ENCODE measurements at regions not wholly inside any gene's neighbourhood (a gene's known extent, or its start where the extent isn't known, plus 50 kb on each side); places are given as distances from the start of the nearest gene placed in this dataset.
A peak's percentile ranks its signal among the peaks of the same experiment; 100 is the strongest.
"Not testable (repeated sequence)": the region's sequence is repeated elsewhere in the genome, so short reads cannot be mapped to it uniquely, and the experiment has no call there.

DNA sequence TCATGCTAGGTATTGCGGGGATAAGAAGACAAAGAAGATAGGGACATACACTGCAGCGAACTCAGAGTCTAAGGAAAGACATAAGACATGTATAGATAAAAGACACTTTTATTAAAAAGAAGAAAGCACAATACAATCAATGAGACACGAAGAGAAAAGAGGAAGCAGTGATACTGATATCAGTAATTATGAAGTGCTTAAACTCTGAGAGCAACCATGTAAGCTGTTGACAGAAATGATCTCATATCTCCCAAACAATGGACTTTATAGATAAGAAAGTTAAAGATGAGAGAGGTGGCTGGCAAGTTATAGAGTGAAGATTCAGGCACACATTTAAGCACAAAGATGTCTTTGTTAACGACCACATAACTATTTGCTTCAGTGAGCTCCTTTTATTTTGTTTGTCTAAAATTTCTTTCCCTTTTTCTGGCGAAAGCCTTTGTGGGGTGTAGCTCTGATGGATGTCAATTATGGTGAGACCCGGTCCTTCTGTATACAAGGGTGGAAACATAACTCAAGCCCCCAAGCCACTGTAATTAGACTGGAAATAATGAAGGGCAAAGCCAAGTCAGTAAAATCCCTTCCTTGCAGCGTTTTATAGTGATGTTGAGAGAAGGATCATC is 818.0 kb upstream of the SLC10A2 start:
- no peak for DNase-seq

DNA sequence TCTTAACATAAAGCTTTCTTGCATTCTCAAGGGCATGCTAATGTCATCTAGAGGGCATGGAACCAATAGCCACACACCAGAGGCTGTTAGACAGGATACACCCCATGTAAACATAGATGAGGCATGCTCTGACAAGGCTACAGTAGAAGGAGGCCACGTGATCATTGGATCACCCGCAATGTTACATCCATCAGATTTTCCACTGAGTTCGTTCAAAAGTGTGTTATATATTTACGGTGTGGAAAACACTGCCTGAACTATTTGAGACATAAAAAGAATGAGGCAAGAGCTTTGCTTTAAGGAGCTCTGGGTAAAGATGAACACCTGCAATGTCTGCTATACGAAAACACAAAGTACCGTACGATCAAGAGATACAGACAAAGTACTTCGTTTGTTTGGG is 817.5 kb upstream of the SLC10A2 start:
- DNase-seq: no peak

DNA sequence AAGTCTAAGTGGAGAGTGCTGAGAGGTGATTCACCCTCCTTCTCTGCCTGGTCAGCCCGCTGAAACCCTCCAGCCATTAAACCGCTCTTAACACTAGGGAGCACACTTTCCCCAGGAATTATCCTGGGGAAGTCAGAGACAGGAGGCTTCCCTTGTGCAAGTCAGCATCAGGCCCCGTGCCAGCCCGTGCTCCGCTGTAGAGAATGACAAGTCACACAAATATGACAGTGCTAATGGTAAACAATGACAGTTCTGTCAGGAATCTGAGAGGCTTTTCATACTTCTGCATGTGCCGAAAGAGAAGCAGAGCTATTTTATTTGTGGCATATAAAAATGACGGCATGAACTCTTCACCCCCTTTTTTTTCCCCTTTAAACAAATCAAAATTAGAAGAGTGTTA is 816.9 kb upstream of the SLC10A2 start:
- DNase-seq: peak; percentile 92

DNA sequence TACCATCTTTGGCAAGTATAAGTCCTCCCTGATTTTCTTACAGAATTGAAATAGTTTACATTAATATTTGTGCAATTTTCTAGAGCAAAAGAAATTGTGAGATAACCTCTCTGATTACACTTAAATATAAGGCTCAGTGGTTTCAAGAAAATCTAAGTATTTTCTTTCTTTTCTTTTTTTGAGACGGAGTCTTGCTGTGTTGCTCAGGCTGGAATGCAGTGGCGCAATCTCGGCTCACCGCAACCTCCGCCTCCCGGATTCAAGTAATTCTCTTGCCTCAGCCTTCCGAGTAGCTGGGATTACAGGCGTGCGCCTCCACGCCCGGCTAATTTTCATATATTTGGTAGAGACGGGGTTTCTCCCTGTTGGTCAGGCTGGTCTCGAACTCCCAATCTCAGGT is 813.9 kb upstream of the SLC10A2 start:
- DNase-seq: not testable (repeated sequence)

DNA sequence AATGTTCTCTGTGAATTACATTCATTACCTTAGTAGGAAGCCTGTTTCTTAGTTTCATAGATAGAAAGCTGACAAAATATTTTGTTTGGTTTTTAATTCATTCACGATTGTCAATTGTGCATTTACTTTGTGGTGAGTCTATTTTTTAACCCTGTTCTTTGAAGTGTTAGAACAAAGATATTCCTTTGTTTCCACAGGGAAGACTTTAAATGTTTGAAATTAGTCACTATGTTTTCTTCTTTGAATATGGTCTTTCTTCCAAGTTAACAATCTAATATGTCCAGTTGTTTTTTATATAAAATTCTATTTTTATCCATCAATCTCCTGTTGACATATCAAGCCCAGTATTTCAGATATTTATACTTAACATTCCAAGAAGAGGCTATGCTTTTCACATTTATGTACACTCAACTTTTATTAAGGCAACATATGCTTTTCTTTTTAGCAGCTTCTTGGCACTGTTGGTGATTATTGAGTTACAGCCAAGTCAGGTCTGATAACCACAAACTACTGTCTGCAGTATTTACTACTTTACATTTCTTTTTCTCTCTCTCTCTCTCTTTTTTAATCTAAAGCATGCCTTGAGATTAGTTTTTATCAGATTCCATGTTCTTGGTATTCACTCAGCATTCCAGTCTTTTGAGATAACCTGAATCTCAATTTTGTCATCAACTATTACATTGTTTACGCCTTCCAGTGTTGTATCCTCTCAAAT is 812.8 kb upstream of the SLC10A2 start:
- no peak for DNase-seq

DNA sequence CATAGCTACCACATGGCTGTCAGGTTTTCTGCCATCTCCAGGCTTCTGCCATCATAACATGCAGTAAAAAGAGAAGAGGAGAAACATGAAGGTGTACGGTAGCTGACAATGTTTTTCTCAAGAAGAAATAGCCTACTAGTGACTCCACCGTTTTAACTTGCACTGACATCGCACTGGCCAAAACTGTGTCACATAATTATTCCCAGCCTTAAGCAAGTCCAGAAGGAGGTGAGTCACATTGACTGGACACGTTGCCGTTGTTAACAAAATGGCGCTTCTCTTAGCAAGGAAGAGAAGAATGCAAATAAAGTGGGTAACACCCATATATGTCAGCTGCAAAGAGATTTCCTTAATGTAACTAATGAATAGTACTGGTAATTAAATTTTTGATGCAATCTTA is 810.4 kb upstream of the SLC10A2 start:
- DNase-seq: no peak

DNA sequence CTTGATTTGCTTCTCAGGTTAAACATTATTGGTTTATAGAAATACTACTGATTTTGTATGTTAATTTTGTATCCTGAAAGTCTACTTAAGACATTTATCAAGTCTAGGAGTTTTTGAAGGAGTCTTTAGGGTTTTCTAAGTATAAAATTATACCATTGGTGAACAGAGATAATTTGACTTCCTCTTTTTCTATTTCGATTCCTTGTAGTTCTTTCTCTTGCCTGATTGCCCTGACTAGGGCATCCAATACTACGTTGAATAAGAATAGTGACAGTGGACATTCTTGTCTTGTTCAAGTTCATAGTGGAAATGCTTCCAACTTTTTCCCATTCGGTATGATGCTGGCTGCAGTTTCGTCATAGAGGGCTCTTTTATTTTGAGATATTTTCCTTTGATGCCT is 807.5 kb upstream of the SLC10A2 start:
- DNase-seq: no peak

DNA sequence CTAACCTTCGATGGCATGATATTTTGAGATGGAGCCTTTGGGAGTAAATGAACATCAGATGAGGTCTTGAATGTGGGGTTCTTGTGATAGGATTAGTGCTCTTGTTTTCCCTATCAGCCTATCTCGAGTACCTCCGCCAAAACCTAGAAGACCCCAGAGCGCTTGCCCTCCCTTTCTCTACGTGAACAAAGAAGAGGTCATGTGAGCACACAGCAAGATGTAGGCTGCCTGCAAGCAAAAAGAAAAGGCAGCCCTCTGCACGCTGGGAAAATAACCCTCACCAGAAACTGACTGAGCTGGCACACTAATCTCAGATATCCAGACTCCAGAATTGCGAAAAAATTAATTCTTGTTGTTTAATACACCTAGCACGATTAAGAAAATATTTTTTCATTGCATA is 799.8 kb upstream of the SLC10A2 start:
- no peak for DNase-seq

DNA sequence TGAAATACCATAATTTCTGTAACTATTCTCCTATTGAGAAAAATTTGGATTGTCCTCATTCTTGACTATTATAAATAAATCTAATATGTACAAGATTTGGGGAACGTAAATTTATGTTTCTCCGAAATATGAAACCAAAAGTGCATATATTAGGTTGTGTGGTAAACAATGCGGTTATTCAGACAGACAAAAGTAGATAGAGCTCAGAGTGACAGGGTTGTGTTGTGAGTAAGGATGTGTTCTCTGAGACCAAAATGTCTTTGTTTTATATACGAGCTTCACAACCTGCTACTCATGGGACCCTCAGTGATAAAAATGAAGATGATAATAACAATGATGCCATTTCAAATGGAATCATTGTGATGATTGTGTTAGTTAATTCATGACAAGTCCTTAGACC is 796.3 kb upstream of the SLC10A2 start:
- DNase-seq: no peak

DNA sequence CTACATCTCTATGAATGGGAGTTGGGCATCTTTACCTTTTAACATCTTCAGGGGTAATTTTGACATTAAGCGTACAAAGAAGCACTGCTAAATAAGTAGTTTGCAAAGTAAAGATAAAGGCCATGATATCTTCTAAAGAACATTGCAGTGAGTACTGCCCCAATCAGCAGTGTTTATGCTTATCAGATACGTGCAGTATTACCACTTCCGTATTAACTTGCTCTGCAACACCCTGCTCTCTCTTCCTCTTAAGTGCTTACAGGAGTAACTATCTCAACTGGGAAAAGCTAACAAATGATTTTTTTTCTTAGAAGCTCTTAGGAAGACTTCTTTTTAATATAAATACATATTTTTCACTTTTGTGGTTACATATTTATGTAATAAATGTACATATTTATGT is 793.7 kb upstream of the SLC10A2 start:
- no peak for DNase-seq

DNA sequence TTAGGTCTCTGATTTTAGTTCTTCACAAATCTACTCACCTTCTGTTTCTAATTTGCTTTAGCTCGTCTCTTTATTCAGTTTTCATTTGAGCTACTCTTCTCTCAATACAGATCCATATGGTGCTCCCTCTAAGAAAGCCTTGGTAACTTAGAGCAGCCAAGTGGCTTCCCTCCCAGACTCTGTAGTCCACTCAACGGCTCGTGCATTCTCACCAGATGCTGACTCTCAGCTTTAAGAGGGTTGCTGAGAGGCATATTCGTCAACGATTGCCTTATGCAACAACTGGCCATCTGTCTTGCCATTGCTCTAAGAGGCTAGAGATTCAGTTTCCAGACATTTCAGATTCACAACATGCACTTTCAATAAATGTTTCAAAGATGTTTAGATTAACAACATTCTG is 785.8 kb upstream of the SLC10A2 start:
- no peak for DNase-seq

DNA sequence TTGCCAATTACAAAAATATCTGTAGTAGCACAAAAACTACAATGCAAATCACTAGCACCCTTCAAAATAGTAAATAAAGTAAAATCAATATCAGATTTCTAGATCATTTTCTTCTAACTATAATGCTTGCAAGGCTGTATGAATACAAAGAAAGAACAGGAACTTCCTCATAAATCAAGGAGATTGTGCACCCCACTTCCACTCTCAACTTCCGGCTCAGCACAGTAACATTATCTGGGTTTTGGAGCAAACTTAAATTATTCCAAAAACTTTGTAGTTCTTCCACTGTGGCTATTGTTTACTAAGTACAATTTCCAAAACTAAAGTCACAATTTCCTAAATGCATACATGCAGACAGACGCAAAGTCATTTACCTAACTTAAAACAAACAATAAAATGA is 778.3 kb upstream of the SLC10A2 start:
- no peak for DNase-seq

DNA sequence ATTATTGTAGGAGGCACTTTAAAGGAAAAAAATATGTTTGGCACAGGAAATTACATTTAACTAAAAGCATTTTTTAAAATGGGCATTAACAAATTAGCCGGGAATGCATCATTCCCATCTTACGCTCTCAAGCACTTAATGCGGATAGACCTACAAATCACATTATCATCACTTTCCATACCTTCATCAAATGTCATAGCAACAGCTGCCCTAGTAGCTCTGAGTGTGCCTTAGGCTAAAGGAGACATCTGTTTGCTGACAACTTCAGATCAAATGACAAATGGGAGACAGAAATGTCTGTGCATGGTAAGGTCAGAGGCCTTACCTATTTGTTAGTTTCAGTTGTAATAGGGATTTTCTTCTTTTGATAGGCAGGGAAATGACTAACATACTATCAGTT is 773.2 kb upstream of the SLC10A2 start:
- DNase-seq: no peak

DNA sequence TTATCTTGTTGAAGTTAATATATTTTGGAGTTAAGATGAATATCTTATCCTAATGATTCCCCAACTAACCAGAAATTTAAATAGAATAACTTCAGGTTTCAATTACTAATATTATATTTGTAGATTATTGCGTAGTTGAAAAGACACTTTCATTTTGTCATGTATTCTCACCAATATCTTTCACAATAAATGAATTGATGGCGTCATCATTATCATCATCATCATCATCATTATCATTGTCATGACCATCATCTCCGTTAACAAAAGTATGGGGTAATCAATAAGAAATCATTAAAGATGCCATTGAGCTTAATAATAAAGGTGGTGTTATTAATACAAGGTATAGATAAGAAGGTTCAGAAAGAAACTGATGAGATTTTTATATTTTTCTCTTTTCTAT is 768.8 kb upstream of the SLC10A2 start:
- DNase-seq: no peak

DNA sequence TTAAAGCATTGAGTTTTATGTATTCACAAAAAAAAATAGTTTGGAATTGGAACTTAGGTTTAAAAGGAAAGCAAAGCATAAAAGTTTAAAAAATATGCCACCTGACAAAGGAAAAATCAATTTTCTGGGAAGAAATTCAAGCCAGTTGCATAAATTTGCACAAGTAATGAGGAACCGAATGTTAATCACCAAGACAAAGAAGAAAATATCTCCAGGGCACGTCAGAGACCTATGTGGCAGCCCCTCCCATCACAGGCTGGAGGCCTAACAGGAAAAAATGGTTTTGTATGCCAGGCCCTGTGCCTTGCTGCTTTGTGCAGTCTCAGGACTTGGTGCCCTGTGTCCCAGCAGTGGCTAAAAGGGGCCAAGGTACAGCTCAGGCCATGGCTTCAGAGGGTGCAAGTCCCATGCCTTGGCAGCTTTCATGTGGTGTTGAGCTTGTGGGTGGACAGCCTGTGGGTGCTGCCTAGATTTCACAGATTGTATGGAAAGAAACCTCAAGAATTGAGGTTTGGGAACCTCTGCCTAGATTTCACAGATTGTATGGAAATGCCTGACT is 767.2 kb upstream of the SLC10A2 start:
- no peak for DNase-seq

DNA sequence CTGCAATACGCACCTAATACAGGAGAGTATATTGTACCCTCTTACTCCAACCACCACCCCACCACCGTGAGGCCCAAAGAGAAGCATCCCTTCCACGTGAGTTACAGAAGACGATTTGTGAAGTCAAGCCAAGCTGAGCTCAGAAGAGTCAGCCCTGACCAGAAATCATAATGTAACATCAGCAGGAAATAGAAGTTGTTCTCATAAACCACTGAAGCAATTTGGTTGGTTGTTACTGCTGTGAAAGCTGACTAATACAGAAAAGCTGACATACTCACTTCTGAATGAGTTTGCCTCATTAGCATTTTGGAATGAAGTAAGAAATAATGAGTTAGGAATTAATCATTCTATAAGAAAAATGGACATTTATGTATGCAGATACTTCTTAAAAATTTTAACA is 749.4 kb upstream of the SLC10A2 start:
- DNase-seq: no peak

DNA sequence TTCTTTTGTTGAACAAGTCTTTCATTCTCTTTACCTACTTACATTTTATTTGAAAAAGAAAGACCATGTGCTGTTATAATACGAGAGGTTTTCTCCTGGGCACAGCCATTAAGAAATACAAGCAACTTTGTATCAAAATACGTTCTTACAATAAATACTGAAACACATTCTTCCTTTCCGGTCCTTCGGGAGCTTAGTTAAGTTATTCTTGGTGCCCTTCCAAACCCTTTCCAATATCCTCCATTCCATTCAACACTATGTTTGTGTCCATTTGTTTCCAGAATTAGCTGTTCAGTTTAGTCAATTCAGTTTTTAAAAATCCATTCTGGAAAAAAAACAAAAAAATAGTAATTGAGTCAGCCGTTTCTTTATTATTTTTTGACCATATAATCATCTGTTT is 746.8 kb upstream of the SLC10A2 start:
- DNase-seq: no peak

DNA sequence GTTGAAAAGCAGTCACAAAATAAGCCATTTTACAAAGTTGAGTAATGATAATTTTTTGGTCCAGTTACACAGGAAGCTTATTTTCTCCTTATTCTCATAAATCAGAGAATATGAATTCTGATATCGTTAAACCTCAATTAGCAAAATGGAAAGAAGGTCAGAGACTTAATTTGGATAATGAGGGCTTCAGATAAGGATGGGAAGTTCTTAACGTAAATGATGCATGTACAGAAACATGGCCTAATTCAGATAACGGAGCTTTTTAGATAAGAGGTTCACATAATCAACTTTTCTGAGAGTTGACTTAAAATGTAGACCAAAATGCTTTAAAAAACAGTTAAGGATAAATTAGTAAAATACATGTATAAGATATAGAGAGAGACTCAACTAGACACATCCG is 746.3 kb upstream of the SLC10A2 start:
- DNase-seq: no peak

DNA sequence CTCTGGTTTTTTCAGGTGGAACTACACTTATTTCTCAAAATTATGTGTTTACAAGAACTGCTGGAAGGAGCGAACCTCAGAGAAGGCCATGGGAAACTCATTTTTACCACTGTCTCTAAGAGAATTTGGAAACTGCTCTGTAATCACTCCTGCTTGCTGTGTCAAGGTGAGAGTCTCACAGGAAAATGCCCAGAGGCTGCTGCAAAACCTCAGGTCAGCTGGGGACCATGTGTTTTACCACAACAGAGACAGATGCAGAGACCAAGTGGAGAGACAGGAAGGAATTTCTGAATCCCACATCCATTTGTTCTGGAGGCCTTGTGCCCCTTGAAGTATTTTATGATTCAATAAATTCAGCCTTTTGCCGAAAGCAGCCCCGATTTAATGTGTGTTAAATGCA is 743.8 kb upstream of the SLC10A2 start:
- no peak for DNase-seq

DNA sequence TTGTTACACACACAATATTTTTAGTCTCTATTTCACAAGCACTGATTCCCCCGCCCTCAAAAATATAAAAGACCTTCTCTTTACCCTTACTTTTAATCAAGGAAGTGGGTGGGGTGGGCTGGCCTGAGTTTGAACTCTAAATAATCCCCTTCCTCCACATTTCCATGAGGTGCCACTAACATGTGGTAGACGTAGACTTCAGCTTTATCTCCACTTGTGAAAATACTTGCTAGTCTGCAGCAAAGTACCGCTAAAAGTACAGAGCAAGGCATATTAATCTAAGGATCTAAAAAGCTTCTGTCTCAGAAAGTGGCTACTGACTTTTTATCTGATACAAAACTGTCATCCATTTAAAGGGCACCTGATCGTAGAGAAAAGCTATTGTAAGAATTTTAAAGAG is 739.6 kb upstream of the SLC10A2 start:
- no peak for DNase-seq

DNA sequence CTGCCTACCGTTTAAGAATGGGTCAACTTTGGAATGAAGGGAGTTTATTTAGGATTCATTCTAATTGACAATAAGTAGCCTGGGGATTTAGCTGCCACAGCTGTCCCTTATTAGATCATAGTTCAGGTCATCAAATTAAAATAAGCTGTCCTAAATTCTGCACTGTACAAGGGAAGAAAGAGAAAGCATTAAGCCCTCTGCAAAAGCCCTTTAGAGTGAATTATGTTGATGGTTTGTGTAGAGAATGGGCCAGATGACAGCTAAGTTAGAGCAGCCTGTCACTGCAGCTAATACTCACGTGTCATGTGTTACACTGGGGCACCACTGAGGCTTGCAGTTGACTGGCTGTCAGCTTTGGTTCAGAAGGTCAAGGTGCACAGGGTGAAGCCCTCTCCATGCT is 737.1 kb upstream of the SLC10A2 start:
- DNase-seq: no peak

DNA sequence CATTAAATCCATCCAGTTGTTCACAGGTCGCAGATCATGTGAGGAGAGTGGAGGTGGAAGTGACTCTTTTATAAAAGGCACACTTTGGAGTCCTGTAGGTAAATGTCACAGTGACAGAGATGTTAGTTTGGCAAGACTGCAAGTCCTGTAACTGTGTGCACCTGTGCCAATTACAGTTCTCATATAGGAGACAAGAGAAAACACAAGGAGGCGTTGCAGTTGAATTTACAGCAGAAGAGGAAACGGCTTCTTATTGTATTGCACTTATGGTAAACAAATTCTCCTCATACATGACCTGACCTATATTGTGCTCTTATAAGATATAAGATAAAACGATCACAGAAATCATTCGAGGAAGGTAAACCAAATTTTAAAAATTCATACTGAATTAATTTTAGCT is 732.8 kb upstream of the SLC10A2 start:
- DNase-seq: peak; percentile 61

DNA sequence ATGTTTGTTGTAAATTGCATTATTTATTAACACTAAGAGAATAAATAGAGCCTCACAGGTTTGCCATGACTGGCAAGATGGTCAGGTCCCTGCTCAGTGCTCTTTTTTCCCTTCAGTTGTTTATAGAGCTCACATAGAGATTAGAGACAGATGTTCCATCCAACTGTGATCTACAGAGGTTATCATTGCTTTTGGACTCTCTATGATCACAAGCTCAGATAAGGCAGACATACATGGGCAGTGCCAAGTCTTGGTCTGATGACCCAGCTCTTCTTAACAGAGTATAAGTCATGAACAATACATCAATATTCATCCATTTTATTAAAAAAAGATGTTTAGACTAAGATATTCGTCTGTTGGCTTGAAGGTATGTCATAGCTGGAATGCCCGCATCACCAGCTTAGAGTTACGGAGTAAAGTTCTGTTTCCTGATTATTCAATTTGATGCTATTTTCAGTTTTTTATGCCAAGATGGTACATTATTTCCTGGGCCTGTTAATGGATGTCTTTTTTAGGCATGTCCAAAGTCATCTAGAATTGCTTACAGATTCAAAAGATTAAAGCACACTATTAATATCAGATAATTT is 729.8 kb upstream of the SLC10A2 start:
- DNase-seq: no peak

DNA sequence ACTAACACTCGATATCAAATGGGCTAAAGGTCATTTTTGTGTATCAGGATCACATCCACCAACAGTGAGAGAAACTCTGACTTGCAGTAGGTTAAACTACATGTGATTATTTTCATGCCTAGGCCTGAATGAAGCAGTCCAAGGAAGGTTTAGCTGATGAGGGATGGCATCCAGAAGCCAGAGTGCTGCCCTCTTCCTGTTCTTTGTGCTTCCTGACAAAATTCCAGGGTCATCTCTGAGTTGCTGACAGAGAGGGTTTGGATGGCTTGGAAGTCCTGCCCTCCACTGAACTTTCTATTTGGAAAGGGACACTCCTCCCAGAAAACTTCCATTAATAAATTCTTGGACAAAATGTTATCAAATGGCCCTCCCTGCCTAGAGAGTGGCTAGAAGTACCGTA is 728.3 kb upstream of the SLC10A2 start:
- DNase-seq: no peak

Measured in DMS153 (cell line).